Ishikawa (cell line): ENCODE measurements at regions not wholly inside any gene's neighbourhood (a gene's known extent, or its start where the extent isn't known, plus 50 kb on each side); places are given as distances from the start of the nearest gene placed in this dataset.

Experiments used
- EP300 ChIP-seq: IDR thresholded peaks from 2 replicates; pipeline ENCODE4 v1.6.1; 2012; ENCODE audit warnings: borderline replicate concordance
- NFIC ChIP-seq: IDR thresholded peaks from 2 replicates; pipeline ENCODE4 v1.6.1; 2012
- TF ChIP-seq, protein P1 (sequence below): IDR thresholded peaks from 2 replicates; pipeline ENCODE4 v1.6.1; 2012; ENCODE audit warnings: low read depth, mild to moderate bottlenecking

DNA sequence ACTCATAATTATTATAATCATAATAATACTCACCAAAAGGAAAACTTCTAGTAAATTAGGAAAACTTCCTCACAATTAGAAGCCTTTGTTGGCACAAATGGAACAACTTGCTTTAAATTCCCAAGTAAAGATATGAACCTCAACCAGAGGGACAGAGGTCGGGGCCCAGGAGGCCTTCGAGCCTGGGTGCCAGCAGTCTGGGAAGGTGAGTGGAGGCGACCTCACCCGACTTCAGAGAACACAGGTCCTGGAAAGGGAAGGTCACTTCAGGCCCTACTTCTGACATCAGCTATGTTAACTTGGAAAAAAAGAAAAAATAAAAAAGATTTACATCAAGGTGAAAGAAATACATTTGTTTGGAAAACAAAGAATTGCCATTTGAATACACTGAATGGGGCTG is 350.0 kb upstream of the MYT1L start:
- TF ChIP-seq EP300, result no peak
- TF ChIP-seq NFIC, result no peak
- TF ChIP-seq, protein P1, sequence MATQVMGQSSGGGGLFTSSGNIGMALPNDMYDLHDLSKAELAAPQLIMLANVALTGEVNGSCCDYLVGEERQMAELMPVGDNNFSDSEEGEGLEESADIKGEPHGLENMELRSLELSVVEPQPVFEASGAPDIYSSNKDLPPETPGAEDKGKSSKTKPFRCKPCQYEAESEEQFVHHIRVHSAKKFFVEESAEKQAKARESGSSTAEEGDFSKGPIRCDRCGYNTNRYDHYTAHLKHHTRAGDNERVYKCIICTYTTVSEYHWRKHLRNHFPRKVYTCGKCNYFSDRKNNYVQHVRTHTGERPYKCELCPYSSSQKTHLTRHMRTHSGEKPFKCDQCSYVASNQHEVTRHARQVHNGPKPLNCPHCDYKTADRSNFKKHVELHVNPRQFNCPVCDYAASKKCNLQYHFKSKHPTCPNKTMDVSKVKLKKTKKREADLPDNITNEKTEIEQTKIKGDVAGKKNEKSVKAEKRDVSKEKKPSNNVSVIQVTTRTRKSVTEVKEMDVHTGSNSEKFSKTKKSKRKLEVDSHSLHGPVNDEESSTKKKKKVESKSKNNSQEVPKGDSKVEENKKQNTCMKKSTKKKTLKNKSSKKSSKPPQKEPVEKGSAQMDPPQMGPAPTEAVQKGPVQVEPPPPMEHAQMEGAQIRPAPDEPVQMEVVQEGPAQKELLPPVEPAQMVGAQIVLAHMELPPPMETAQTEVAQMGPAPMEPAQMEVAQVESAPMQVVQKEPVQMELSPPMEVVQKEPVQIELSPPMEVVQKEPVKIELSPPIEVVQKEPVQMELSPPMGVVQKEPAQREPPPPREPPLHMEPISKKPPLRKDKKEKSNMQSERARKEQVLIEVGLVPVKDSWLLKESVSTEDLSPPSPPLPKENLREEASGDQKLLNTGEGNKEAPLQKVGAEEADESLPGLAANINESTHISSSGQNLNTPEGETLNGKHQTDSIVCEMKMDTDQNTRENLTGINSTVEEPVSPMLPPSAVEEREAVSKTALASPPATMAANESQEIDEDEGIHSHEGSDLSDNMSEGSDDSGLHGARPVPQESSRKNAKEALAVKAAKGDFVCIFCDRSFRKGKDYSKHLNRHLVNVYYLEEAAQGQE, result no peak
